ENCODE measurements at regions not wholly inside any gene's neighbourhood (a gene's known extent, or its start where the extent isn't known, plus 50 kb on each side); places are given as distances from the start of the nearest gene placed in this dataset.
"Not testable (repeated sequence)": the region's sequence is repeated elsewhere in the genome, so short reads cannot be mapped to it uniquely, and the experiment has no call there.

GRCh38 chr2:52077159-52077558 is 1045.2 kb upstream of the NRXN1 start:
- DNase-seq, result no peak

- no peak for DNase-seq
Measured at GRCh38 chr2:52074130-52074719, 1042.3 kb upstream of the NRXN1 start.

- no peak for DNase-seq
Measured at GRCh38 chr2:52072949-52073348, 1041.0 kb upstream of the NRXN1 start.

GRCh38 chr2:52070665-52071064 is 1038.7 kb upstream of the NRXN1 start:
- no peak for DNase-seq

GRCh38 chr2:52064234-52064633 is 1032.3 kb upstream of the NRXN1 start:
- DNase-seq, result no peak

GRCh38 chr2:52054824-52055223 is 1022.9 kb upstream of the NRXN1 start:
- DNase-seq, result no peak

GRCh38 chr2:52036853-52037252 is 1004.9 kb upstream of the NRXN1 start:
- DNase-seq, result no peak

GRCh38 chr2:52036024-52036423 is 1004.1 kb upstream of the NRXN1 start:
- no peak for DNase-seq

GRCh38 chr2:52035391-52035790 is 1003.5 kb upstream of the NRXN1 start:
- DNase-seq, result no peak

- DNase-seq, result no peak
Measured at GRCh38 chr2:52034706-52035105, 1002.8 kb upstream of the NRXN1 start.

GRCh38 chr2:52022006-52022405 is 990.1 kb upstream of the NRXN1 start:
- no peak for DNase-seq

- no peak for DNase-seq
Measured at GRCh38 chr2:52017646-52018235, 985.8 kb upstream of the NRXN1 start.

- DNase-seq, result not testable (repeated sequence)
Measured at GRCh38 chr2:52006821-52007366, 975.0 kb upstream of the NRXN1 start.

- no peak for DNase-seq
Measured at GRCh38 chr2:52000151-52000855, 968.4 kb upstream of the NRXN1 start.

GRCh38 chr2:51998890-51999289 is 967.0 kb upstream of the NRXN1 start:
- DNase-seq, result no peak

GRCh38 chr2:51997571-51997970 is 965.6 kb upstream of the NRXN1 start:
- no peak for DNase-seq

- no peak for DNase-seq
Measured at GRCh38 chr2:51995293-51995692, 963.4 kb upstream of the NRXN1 start.

- DNase-seq, result no peak
Measured at GRCh38 chr2:51994123-51994763, 962.3 kb upstream of the NRXN1 start.

GRCh38 chr2:51990684-51991083 is 958.8 kb upstream of the NRXN1 start:
- DNase-seq, result no peak

GRCh38 chr2:51986101-51986500 is 954.2 kb upstream of the NRXN1 start:
- DNase-seq, result no peak

- no peak for DNase-seq
Measured at GRCh38 chr2:51981783-51982182, 949.9 kb upstream of the NRXN1 start.

GRCh38 chr2:51976623-51977022 is 944.7 kb upstream of the NRXN1 start:
- no peak for DNase-seq

GRCh38 chr2:51971136-51971535 is 939.2 kb upstream of the NRXN1 start:
- no peak for DNase-seq

- no peak for DNase-seq
Measured at GRCh38 chr2:51969347-51969746, 937.4 kb upstream of the NRXN1 start.
